Activated CD8-positive, alpha-beta T cell treated with anti-CD3 and anti-CD28 coated beads, Interleukin-2, amount 10 ng/mL, durations not matched to agents 7 days and 5 days (primary cell): ENCODE measurements at regions not wholly inside any gene's neighbourhood (a gene's known extent, or its start where the extent isn't known, plus 50 kb on each side); places are given as distances from the start of the nearest gene placed in this dataset.

Experiments used
- ATAC-seq: fragments of 150-1000 bp; cut with Tn5 transposase; one replicate; pipeline ENCODE4 v1.10.0; 2021; ENCODE audit warnings: moderate library complexity
- CTCF ChIA-PET: fragments of 350-600 bp; sonication (Branson Sonifier 250); formaldehyde crosslinking; loops from one replicate; lab custom pipeline; 2021; ENCODE audit warnings: antibody characterized with exemption; lab: Charles Lee
- POLR2A ChIA-PET: fragments of 350-600 bp; sonication (Branson Sonifier 250); formaldehyde crosslinking; loops from one replicate; lab custom pipeline; 2021; ENCODE audit warnings: antibody characterized with exemption; lab: Charles Lee
- DNase-seq: peaks from one replicate; pipeline ENCODE4 v3.0.0-alpha.2; 2020
- H3K27ac Mint-ChIP-seq: one replicate; pipeline ENCODE4 v1.8.0; 2021; ENCODE audit warnings: mild to moderate bottlenecking, mixed read lengths
- H3K27me3 Mint-ChIP-seq: one replicate; pipeline ENCODE4 v1.8.0; 2021; ENCODE audit warnings: low read depth, mixed read lengths
- H3K36me3 Mint-ChIP-seq: one replicate; pipeline ENCODE4 v1.8.0; 2021; ENCODE audit warnings: low read depth, mixed read lengths
- H3K4me1 Mint-ChIP-seq: one replicate; pipeline ENCODE4 v1.8.0; 2021; ENCODE audit warnings: low read depth, mixed read lengths
- H3K4me3 Mint-ChIP-seq: one replicate; pipeline ENCODE4 v1.8.0; 2021; ENCODE audit warnings: mild to moderate bottlenecking, mixed read lengths
- H3K9me3 Mint-ChIP-seq: one replicate; pipeline ENCODE4 v1.8.0; 2022; ENCODE audit warnings: mixed read lengths; ENCODE audit not compliant: insufficient read depth

GRCh38 chr14:25103820-25104219, 53.9 kb upstream of the STXBP6 start:
- DNase-seq = no peak

DNA sequence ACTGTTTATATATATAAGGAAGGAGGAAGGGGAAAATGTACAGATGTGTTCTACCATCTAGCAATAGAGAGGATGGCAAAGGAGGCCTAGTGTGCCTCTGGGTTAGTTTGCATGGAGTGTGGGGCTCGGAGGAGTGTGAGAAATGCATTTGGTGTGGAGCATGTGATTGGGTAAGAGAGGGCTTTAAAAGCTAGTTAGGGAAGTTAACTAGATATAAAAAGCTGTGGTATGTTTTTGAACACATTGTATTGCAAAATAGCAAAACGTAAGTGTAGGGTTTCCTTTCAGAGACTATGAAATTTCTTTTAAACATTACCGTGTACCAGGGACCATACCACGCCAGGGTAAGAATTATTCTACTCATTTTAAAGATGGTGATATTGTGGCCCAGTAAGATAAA, 53.3 kb upstream of the STXBP6 start:
- no peak for ATAC-seq
- POLR2A ChIA-PET = no interaction called here
- no peaks in the 10 kb centered on the region for H3K27me3 Mint-ChIP-seq

More at GRCh38 chr14:25103820-25104219, 53.9 kb upstream of the STXBP6 start:
- POLR2A ChIA-PET = no interaction called here
- Mint-ChIP-seq H3K36me3 (no peaks in the 10 kb centered on the region), H3K4me3 (no peak overlapping the region), H3K27ac (no peak overlapping the region), H3K9me3 (no peaks in the 10 kb centered on the region), H3K27me3 (no peaks in the 10 kb centered on the region), H3K4me1 (no peaks in the 10 kb centered on the region)
- CTCF ChIA-PET = no interaction called here
- ATAC-seq = no peak

DNA sequence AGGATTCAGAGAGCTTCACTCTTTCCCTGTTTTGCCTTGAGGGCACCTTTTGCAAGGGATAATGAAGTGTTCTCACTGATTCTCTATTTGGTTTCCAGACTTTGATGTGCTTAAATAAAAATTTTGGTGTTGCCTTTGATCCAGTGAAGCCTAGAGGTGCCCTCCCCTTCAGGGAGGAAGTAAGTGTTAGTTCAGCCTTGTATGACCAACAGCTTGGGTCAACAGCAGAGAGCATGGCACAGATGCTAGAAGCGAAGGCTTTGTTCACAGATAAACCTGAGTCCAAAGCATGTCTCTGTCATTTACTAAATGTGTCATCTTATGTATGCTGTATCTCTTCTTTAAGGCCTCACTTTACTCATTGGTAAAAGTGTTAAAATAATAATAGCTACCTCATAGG, 52.8 kb upstream of the STXBP6 start:
- Mint-ChIP-seq H3K27me3 (no peaks in the 10 kb centered on the region), H3K9me3 (no peaks in the 10 kb centered on the region), H3K4me3 (no peak overlapping the region), H3K27ac (no peak overlapping the region), H3K4me1 (no peaks in the 10 kb centered on the region), H3K36me3 (no peaks in the 10 kb centered on the region)
- POLR2A ChIA-PET = no interaction called here
- CTCF ChIA-PET = no interaction called here
- DNase-seq = no peak
- no peak for ATAC-seq

More for the DNA sequence above, 53.3 kb upstream of the STXBP6 start:
- Mint-ChIP-seq H3K36me3 (no peaks in the 10 kb centered on the region), H3K27ac (no peak overlapping the region), H3K4me1 (no peaks in the 10 kb centered on the region), H3K9me3 (no peaks in the 10 kb centered on the region), H3K4me3 (no peak overlapping the region)
- CTCF ChIA-PET = no interaction called here
- DNase-seq = no peak

- no peak for DNase-seq
- Mint-ChIP-seq H3K27me3 (no peaks in the 10 kb centered on the region), H3K4me3 (no peak overlapping the region), H3K36me3 (no peaks in the 10 kb centered on the region), H3K4me1 (no peaks in the 10 kb centered on the region), H3K9me3 (no peaks in the 10 kb centered on the region), H3K27ac (no peak overlapping the region)
- ChIA-PET POLR2A (no interaction called here), CTCF (no interaction called here)
- no peak for ATAC-seq
Observed at GRCh38 chr14:25101276-25101675, 51.3 kb upstream of the STXBP6 start.
